NCI-H1092 treated with DMSO at 0.1 percent for 48 hours (cell line): ENCODE measurements at regions not wholly inside any gene's neighbourhood (a gene's known extent, or its start where the extent isn't known, plus 50 kb on each side); places are given as distances from the start of the nearest gene placed in this dataset.

Source experiments
- DNase-seq: peaks from one replicate; lab custom pipeline; 2025; lab: John Stamatoyannopoulos, UW

DNA sequence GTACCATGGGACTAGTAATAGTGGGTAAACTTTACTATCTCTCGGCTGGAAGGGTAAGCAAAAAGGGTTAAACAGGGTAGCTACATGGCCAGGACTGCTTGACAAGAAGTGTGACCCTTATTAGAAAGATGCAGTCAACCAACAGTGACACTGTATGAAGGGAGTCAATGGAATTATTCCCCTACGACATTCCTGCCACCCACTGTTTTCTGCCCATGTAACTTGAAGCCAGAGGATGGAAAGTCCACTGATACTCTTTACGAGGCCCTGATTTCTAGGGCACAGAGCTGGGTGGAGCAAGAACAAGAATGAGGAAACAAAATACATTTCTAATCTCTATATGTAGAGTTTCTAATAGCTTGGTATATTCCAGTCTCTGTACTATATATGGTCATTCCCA, 1102.5 kb downstream of the CDH11 start:
- no peak for DNase-seq

DNA sequence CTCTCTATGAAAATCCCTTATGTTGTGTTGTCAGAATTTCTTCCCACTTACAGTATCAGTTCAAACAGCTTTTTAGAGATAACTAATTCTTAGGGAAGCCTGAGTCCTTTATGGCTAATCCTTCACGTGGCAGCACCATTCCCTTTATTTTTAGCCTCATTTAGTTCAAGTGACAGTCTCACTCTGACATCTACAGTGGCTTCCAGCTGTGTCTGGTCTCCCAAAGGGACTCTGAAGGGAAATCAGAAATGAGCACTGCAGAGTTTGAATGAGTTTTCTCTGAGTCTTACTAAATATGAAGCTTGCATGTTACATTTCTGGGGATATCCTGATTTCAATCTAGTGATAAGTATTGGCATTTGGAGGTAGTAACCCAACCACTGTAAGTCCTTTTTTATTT, 1104.1 kb downstream of the CDH11 start:
- DNase-seq: no peak

DNA sequence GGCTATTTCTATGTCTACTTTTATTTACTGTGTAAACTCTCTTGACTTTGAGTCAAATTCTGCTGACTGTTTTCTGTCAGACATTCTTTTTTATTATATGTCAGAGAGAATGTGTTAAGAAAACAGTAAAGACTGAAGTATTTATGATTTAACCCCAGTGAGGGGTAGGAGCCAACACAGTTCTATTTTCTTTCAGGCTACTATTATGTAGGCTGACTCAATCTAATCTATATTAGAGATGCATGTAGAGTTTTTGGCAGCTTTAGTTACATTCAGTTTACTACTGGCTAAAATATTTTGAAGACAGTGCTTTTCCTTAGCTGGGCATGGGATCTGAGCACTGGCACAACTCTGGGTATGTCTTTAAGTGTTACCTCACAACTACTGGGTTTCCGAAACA, 1108.0 kb downstream of the CDH11 start:
- no peak for DNase-seq

DNA sequence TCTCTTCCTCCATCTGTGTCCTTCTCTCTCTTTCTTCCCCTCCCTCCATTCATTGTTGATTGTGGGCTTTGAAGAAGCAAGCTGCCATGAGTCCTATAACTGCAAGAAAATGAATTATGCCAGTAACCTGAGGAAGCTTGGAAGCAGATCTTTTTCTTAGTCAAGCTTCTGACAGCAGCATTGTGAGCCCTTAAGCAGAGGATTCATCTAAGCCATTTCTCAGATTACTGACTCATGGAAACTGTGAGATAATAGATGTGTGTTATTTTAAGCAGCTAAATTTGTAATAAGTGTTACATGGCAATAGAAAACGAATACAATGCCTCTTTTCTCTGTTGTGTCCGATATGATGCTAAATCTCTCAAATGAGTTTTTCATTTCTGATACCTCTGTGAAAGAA, 1109.7 kb downstream of the CDH11 start:
- no peak for DNase-seq

GRCh38 chr16:64011650-64012049, 1110.2 kb downstream of the CDH11 start:
- DNase-seq: no peak

- no peak for DNase-seq
Measured at GRCh38 chr16:64008131-64008530, 1113.7 kb downstream of the CDH11 start.

- no peak for DNase-seq
Measured at GRCh38 chr16:64004116-64004515, 1117.7 kb downstream of the CDH11 start.

DNA sequence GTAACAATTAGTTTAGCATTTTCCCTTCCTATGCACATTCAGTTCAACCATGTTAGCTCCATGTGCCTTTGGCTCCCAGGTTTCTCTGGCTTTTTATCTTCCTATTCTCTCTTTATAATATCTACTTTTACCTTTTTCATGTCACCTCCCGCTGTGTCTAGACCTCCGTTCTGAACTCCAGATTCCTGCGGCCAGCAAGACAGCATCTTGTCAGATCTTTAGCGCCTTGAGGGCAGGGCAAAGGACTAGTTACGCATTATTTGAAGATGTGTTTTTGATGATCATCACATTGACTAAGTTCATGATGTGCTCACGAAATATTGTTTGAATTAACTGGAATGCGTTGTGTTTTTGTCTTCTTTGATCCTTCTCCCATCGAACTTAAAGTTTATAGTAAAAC, 1126.8 kb downstream of the CDH11 start:
- DNase-seq: no peak

- no peak for DNase-seq
Measured at GRCh38 chr16:63983401-63983800, 1138.5 kb downstream of the CDH11 start.

DNA sequence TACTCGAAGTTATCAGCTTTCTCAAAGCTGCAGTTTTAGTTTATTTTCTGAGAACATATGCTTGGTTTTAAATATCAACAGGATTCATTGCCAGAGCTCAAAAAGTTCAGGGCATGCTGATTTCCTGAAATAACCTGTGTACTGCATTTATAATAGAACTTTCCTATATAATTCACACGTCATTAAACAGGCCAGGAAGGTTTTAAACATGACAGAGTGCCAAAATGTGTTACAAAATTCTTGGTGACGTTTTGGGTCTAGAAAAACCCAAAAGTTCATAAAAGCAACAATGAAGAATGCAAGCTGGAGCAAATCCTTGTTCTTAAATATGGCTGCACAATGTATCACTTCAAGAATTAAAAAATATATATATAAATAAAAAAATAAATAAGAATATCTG, 1139.1 kb downstream of the CDH11 start:
- DNase-seq: no peak

DNA sequence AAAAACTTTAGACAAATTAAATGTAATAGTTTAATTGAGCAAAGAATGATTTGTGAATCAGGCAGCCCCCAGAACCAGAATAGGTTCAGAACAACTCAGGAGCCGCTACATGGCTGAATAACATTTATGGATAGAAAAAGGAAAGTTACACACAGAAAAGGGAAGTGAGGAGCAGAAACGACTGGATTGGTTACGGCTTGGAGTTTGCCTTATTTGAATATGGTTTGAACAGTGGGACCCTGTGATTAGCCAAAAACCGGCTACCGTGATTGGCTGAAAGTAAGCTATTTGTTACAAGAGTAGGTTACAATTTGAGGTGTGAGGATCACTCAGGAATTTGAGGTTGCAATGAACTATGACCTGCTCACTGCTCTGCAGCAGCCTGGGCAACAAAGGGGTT, 1139.8 kb downstream of the CDH11 start:
- DNase-seq: no peak

- no peak for DNase-seq
Measured at GRCh38 chr16:63981639-63982038, 1140.2 kb downstream of the CDH11 start.

DNA sequence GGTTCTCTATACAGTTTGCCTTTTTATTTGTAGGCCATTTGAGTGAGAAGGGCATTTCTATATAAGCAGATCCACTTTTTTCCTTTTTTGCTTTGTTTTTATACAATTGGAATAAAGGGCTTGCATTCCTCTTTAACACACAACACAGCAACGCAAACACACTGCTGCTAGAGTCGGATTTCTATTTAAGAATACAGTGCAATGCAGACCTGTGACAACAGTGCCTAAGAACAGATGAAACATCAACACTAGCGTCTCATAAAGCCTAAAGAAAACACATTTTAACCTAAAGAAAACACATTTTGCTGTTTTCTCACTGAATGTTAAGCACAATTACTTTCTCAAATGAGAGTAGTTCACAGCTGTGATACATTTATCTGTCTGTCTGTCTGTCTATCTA, 1141.1 kb downstream of the CDH11 start:
- no peak for DNase-seq

DNA sequence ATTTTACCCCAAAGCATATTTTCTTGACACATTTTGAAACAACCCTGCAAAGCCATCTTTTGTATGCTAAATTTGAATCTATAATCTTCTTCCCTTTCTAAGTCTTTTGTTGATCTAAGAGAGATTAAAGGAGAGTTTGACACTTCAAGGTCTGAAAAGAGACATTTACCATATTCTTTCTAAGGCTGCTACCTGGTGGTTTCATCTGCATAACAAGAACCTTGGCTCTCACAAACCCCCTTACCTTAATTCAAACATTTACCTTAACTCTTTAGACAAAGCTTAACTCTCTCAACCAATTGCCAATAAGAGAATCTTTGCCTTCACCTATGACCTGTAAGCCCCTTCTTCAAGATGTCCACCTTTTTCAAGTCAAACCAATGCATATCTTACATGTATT, 1143.6 kb downstream of the CDH11 start:
- no peak for DNase-seq

DNA sequence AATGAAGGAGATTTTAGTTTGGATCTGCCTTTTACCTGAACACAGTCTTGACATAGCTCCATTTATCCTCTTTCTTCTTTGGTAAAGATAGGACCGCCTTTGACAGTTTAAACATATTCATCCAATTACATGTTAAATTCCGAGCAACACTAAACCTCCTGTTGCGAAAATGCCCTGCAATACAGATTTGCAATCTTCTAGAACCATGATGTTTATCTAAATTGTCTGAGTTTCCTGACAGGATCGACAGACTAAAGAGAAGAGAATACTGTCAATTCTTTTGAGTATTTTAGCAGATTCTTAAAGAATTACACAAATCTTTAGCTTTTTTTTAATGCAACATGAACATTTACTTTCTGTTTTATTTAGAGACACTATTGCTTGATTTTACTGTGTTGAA, 1145.5 kb downstream of the CDH11 start:
- no peak for DNase-seq

GRCh38 chr16:63975669-63976068, 1146.2 kb downstream of the CDH11 start:
- no peak for DNase-seq

- no peak for DNase-seq
Measured at GRCh38 chr16:63967966-63968365, 1153.9 kb downstream of the CDH11 start.

DNA sequence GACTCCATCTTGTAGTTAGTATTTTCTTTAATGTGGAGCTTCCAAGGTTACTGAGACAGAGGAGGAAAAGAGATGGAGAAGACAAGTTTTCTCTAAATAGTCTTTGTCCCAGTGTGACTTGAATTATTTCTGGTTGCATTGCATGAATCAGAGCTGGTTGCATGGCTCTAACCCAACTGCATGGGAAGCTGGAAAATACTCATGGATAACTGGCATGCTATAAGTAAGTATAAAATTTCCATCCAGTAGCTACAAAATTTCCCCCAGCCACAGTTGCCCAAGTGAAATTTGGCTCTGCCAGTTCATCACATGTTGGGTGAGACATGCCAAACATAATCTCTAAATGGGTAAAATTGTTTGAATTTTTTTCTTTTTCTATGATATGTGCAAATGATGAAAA, 1161.5 kb downstream of the CDH11 start:
- DNase-seq: no peak

DNA sequence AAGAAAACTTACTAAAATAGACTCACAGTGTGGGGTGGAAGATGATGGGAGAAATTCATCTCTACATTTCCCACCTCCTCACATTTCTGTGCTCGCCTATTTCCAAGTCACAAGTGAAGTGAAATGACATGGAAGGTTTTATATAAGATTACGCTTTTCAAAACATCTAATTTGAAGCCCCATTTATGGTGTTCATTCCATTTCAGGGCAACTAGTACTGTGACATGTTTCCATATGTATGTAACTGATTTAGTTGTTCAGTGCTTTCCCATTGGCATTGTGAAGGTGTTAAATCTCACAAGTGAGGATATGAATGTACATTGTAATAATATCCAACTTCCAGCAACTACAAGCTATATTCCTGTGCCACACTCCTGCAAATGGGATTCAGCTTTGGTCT, 1174.8 kb downstream of the CDH11 start:
- no peak for DNase-seq

GRCh38 chr16:63945806-63946205, 1176.1 kb downstream of the CDH11 start:
- no peak for DNase-seq

DNA sequence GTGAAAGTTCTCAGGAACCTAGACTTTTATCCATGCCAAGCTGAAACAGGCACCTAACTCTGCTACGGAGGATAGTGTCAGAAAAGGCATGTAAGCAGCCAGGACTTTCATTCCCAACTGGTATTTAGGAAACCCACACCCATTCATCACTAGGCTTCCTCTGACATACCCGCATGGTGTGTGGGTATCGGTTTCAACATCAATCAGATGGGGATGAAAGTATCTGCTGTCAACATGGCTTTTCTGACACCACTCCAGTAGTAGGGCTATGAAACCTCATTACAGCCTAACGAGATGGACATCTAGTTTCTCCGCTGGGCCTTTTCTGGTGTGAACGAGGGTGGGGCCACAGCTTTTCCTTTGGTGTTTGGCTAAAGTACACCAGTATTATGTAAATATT, 1178.3 kb downstream of the CDH11 start:
- no peak for DNase-seq

DNA sequence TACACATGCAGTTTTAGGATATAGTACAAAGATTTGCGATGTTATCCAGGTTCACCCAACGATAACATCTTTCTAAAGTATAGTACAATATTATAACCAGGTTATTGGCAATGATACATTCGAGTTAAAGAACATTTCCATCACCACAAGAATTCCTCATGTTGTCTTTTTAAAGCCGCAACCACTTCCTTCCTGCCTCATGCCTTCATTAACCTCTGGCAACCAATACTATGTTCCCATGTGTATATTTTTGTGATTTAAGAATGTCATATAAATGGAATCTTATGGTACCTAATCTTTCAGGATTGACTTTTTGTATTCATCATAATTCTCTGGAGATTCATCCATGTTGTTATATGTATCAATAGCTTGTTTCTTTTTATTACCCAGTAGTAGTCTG, 1183.2 kb downstream of the CDH11 start:
- DNase-seq: no peak

DNA sequence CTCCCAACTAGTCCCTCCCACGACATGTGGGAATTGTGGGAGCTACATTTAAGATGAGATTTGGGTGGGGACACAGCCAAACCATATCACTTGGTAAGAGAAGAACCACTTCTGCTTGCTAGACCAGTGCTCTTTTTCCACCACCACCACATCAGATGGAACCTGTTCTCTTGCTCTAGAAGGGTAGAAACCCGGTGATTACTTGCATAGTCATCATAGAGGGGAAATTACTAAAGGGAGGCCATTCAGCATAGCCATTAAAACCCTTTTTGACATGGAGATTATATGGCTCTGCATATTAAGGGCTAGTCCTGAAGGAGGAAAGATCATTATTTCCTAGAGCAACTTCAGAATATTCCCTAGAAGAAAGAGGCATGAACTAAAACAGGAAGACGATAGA, 1188.0 kb downstream of the CDH11 start:
- DNase-seq: no peak

GRCh38 chr16:63928421-63928820, 1193.4 kb downstream of the CDH11 start:
- DNase-seq: no peak

DNA sequence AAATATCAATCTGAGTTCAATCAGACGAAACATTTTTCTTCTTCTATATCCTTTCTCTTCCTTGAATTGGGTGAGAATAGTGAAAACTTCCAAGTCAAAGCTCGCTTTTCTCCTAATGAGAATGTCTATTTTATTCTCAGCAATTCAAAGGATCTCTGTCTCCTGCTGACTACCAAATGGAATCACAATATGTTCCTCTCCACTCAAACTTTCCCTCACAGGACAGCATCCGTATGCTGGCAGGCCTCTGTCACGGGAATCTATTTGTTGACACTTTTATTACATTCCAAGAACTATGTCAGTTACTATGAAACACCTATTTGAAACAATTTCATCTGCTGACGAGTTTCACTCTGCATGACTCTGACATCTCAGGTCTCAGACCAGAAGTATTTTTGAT, 1196.6 kb downstream of the CDH11 start:
- no peak for DNase-seq
